HEK293T (cell line): ENCODE measurements at regions not wholly inside any gene's neighbourhood (a gene's known extent, or its start where the extent isn't known, plus 50 kb on each side); places are given as distances from the start of the nearest gene placed in this dataset.

ENCODE experiments used
- FOXM1 ChIP-seq: fragments of 450-650 bp; IDR thresholded peaks from 2 replicates; pipeline ENCODE4 v1.6.1; 2017; ENCODE audit warnings: mild to moderate bottlenecking, borderline replicate concordance
- LEF1 ChIP-seq: fragments of 450-650 bp; IDR thresholded peaks from 2 replicates; pipeline ENCODE4 v1.6.1; 2017; ENCODE audit warnings: mild to moderate bottlenecking, borderline replicate concordance
- SP1 ChIP-seq: fragments of 450-650 bp; IDR thresholded peaks from 2 replicates; pipeline ENCODE4 v1.6.1; 2017
- TARDBP ChIP-seq: fragments of 450-650 bp; IDR thresholded peaks from 2 replicates; pipeline ENCODE4 v1.6.1; 2016
- TF ChIP-seq, protein P1 (sequence below): fragments of 450-650 bp; IDR thresholded peaks from 2 replicates; pipeline ENCODE4 v1.6.1; 2016

DNA sequence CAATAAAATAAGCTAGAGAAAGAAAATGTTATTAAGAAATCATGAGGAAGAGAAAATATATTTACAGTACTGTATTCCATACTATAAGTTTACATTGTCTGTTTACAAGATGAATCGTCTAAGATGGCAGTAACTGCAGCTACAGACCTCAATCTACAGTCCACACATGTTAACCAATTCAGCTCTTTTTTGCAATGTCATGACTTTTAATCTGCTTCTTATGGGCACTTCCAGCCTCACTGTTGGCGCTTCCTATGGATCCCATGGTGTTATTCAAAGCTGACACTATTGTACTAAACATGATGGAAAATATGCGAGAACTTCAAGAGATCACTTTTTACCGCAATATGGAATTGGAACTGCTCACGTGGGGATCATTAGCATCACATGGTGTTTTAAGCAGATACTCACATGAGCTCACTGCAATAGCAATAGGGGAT is 451.5 kb upstream of the CITED2 start:
- TF ChIP-seq, protein P1, sequence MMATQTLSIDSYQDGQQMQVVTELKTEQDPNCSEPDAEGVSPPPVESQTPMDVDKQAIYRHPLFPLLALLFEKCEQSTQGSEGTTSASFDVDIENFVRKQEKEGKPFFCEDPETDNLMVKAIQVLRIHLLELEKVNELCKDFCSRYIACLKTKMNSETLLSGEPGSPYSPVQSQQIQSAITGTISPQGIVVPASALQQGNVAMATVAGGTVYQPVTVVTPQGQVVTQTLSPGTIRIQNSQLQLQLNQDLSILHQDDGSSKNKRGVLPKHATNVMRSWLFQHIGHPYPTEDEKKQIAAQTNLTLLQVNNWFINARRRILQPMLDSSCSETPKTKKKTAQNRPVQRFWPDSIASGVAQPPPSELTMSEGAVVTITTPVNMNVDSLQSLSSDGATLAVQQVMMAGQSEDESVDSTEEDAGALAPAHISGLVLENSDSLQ = no peak
- TF ChIP-seq LEF1 = no peak
- TF ChIP-seq TARDBP = no peak
- TF ChIP-seq SP1 = no peak
- no peak for TF ChIP-seq FOXM1
